IMR-90 (cell line): ENCODE measurements at regions not wholly inside any gene's neighbourhood (a gene's known extent, or its start where the extent isn't known, plus 50 kb on each side); places are given as distances from the start of the nearest gene placed in this dataset.

Source experiments
- ATAC-seq: fragments of 200-7000 bp; cut with Tn5 transposase; 2 replicates; pipeline ENCODE4 v1.9.1; 2020; ENCODE audit warnings: low read depth, mild to moderate bottlenecking, moderate library complexity
- BruUV-seq: library from RNA; stranded (reverse); fragments of 400-500 nt; replicated peaks from 2 replicates; lab custom pipeline; 2021; lab: Mats Ljungman, UMichigan
- CTCF ChIA-PET: fragments of 300-600 bp; formaldehyde crosslinking; extraction: SDS; loops from one replicate; lab custom pipeline; 2021; ENCODE audit warnings: antibody characterized with exemption; lab: Yijun Ruan, JAX
- POLR2A ChIA-PET: fragments of 300-600 bp; sonication (Branson Sonifier 250); formaldehyde crosslinking; loops from one replicate; lab custom pipeline; 2022; ENCODE audit warnings: antibody characterized with exemption; ENCODE audit not compliant: unreplicated experiment; lab: Charles Lee
- DNase-seq: peaks from one replicate; pipeline ENCODE4 v3.0.0; 2013
- H2AFZ ChIP-seq: replicated peaks from 2 replicates; pipeline ENCODE3; 2013; ENCODE audit warnings: low read length, mild to moderate bottlenecking; ENCODE audit not compliant: poor library complexity
- H2AK5ac ChIP-seq: 2 replicates; pipeline ENCODE4 v1.6.1; 2013; ENCODE audit warnings: low read depth, low read length, inconsistent platforms
- H2AK9ac ChIP-seq: replicated peaks from 2 replicates; pipeline ENCODE3; 2013; ENCODE audit warnings: mild to moderate bottlenecking, low read depth, low read length, moderate library complexity; ENCODE audit not compliant: poor library complexity
- H2BK120ac ChIP-seq: 2 replicates; pipeline ENCODE4 v1.6.1; 2013; ENCODE audit warnings: low read depth, low read length, inconsistent platforms
- H2BK15ac ChIP-seq: 3 replicates; pipeline ENCODE4 v1.6.1; 2013; ENCODE audit warnings: low read depth, low read length, inconsistent platforms
- H2BK20ac ChIP-seq: 2 replicates; pipeline ENCODE4 v1.6.1; 2013; ENCODE audit warnings: low read depth, mild to moderate bottlenecking, inconsistent platforms, low read length, moderate library complexity
- H2BK5ac ChIP-seq: 2 replicates; pipeline ENCODE4 v1.6.1; 2013; ENCODE audit warnings: mild to moderate bottlenecking, low read depth, low read length, inconsistent platforms; ENCODE audit not compliant: poor library complexity, severe bottlenecking
- H3K14ac ChIP-seq: replicated peaks from 2 replicates; pipeline ENCODE4 v1.6.1; 2013; ENCODE audit warnings: low read depth, low read length, inconsistent platforms
- H3K18ac ChIP-seq: 2 replicates; pipeline ENCODE4 v1.6.1; 2013; ENCODE audit warnings: low read depth, low read length, control low read depth
- H3K23ac ChIP-seq: 2 replicates; pipeline ENCODE4 v1.6.1; 2013; ENCODE audit warnings: low read depth, low read length, inconsistent platforms
- H3K27ac ChIP-seq: 2 replicates; pipeline ENCODE4 v1.5.1; 2013; ENCODE audit warnings: mild to moderate bottlenecking, control low read depth, low read length; ENCODE audit not compliant: insufficient read depth
- H3K27me3 ChIP-seq: 2 replicates; pipeline ENCODE4 v1.6.1; 2013; ENCODE audit warnings: low read length; ENCODE audit not compliant: control insufficient read depth, insufficient read depth
- H3K36me3 ChIP-seq: 2 replicates; pipeline ENCODE4 v1.6.1; 2013; ENCODE audit warnings: low read length, mixed read lengths; ENCODE audit not compliant: control insufficient read depth, insufficient read depth
- H3K4ac ChIP-seq: 2 replicates; pipeline ENCODE4 v1.6.1; 2013; ENCODE audit warnings: low read depth, low read length, inconsistent platforms
- H3K4me1 ChIP-seq: 2 replicates; pipeline ENCODE4 v1.6.1; 2013; ENCODE audit warnings: low read length, mixed read lengths; ENCODE audit not compliant: control insufficient read depth, insufficient read depth
- H3K4me2 ChIP-seq: 2 replicates; pipeline ENCODE4 v1.6.1; 2013; ENCODE audit warnings: low read depth, mild to moderate bottlenecking, control low read depth, low read length, moderate library complexity
- H3K4me3 ChIP-seq: 2 replicates; pipeline ENCODE4 v1.5.1; 2013; ENCODE audit warnings: low read depth, mild to moderate bottlenecking, control low read depth, low read length, moderate library complexity; ENCODE audit not compliant: insufficient read depth
- H3K56ac ChIP-seq: 2 replicates; pipeline ENCODE4 v1.6.1; 2013; ENCODE audit warnings: low read length, inconsistent platforms; ENCODE audit not compliant: insufficient read depth; ENCODE audit errors: extremely low read depth
- H3K79me1 ChIP-seq, 2 experiments: 2 replicates each; pipeline ENCODE4 v1.6.1; 2013; ENCODE audit warnings: low read length in 2 of 2, inconsistent platforms in 1 of 2, low read depth in 1 of 2
- H3K9ac ChIP-seq: 2 replicates; pipeline ENCODE4 v1.6.1; 2013; ENCODE audit warnings: low read depth, low read length, control low read depth
- H3K9me1 ChIP-seq: 2 replicates; pipeline ENCODE4 v1.6.1; 2013; ENCODE audit warnings: low read length, inconsistent platforms; ENCODE audit not compliant: insufficient read depth
- H3K9me3 ChIP-seq: 2 replicates; pipeline ENCODE4 v1.6.1; 2013; ENCODE audit warnings: low read length; ENCODE audit not compliant: control insufficient read depth, insufficient read depth
- H4K20me1 ChIP-seq: 2 replicates; pipeline ENCODE4 v1.6.1; 2013; ENCODE audit warnings: low read length, inconsistent platforms; ENCODE audit not compliant: insufficient read depth
- H4K5ac ChIP-seq: 2 replicates; pipeline ENCODE4 v1.6.1; 2013; ENCODE audit warnings: mild to moderate bottlenecking, low read depth, low read length, control low read depth
- H4K8ac ChIP-seq, 2 experiments: 2 replicates each; pipeline ENCODE4 v1.6.1; 2013; ENCODE audit warnings: low read depth in 2 of 2, low read length in 2 of 2, control low read depth in 1 of 2, inconsistent platforms in 1 of 2
- H4K91ac ChIP-seq: 2 replicates; pipeline ENCODE4 v1.6.1; 2013; ENCODE audit warnings: low read depth, low read length, inconsistent platforms; ENCODE audit not compliant: insufficient read depth
- BHLHE40 ChIP-seq: fragments of 150-350 bp; IDR thresholded peaks from 2 replicates; pipeline ENCODE4 v1.6.1; 2016; ENCODE audit warnings: mild to moderate bottlenecking, low read depth, low read length
- MAFK ChIP-seq: IDR thresholded peaks from 2 replicates; pipeline ENCODE4 v1.6.1; 2012; ENCODE audit warnings: low read depth, low read length, improper control_type of control experiment
- RFX5 ChIP-seq: IDR thresholded peaks from 2 replicates; pipeline ENCODE4 v1.8.0; 2012; ENCODE audit warnings: low read depth, mild to moderate bottlenecking, low read length, moderate library complexity
- WGBS, 2 experiments: methylation state at CpG; one replicate each; pipeline versions ENCODE4 v1.1.5 to v1.1.7; 2013; ENCODE audit warnings: missing lambda C conversion rate in 2 of 2; ENCODE audit not compliant: insufficient read length in 1 of 2; ENCODE audit errors: extremely low coverage in 2 of 2; 5-methylcytosine and 5-hydroxymethylcytosine counted together
- dilution Hi-C: fragments of 300-500 bp; cut with HindIII; formaldehyde crosslinking; loops from one replicate; pipeline ENCODE4 v1.14.3; 2018; ENCODE audit warnings: low sequenced_read_pairs; ENCODE audit not compliant: unreplicated experiment
- in situ Hi-C: fragments of 300-500 bp; cut with MboI; formaldehyde crosslinking; loops from 3 replicates; pipeline ENCODE4 v1.14.3; 2019; ENCODE audit warnings: low sequenced_read_pairs, inconsistent platforms, mixed read lengths
- intact Hi-C: fragments of 100-400 bp; cut with micrococcal nuclease; formaldehyde crosslinking; loops from 2 replicates; pipeline ENCODE4 v1.10.0; 2022

- CTCF ChIA-PET: no interaction called here
- Histone ChIP-seq H2AK5ac (no peak overlapping the region), H2BK20ac (no peak overlapping the region), H4K91ac (no peak overlapping the region), H3K79me1 (no peaks in the 10 kb centered on the region), H2AK9ac (no peak overlapping the region), H3K23ac (no peak overlapping the region), H3K4me2 (no peak overlapping the region), H3K27ac (no peak overlapping the region), H4K5ac (no peak overlapping the region), H2BK120ac (no peak overlapping the region), H2BK5ac (no peak overlapping the region), H3K9me3 (no peaks in the 10 kb centered on the region), H2AFZ (no peak overlapping the region), H3K9ac (no peak overlapping the region), H3K27me3 (no peaks in the 10 kb centered on the region), H4K20me1 (no peaks in the 10 kb centered on the region), H3K4me3 (no peak overlapping the region), H3K9me1 (no peaks in the 10 kb centered on the region), H4K8ac (no peak overlapping the region), H3K14ac (no peak overlapping the region), H3K18ac (no peak overlapping the region), H3K56ac (no peak overlapping the region), H3K4me1 (no peaks in the 10 kb centered on the region), H2BK15ac (no peak overlapping the region), H3K36me3 (no peaks in the 10 kb centered on the region), H3K4ac (no peak overlapping the region)
- in situ Hi-C loops (no loop called here), intact Hi-C loops (no loop called here), dilution Hi-C loops (no loop called here)
- BruUV-seq: no TSS peak
- no peak for DNase-seq
- no CpG with 5 or more reads among the region's 2 CpGs for WGBS, 2 experiments
- POLR2A ChIA-PET: no interaction called here
- ATAC-seq: no peak
- TF ChIP-seq MAFK (no peak), BHLHE40 (no peak), RFX5 (no peak)
Observed at GRCh38 chr3:153829606-153830170, 291.5 kb upstream of the ARHGEF26 start.
